Tibial nerve (tissue), 4 donors: ENCODE measurements at regions not wholly inside any gene's neighbourhood (a gene's known extent, or its start where the extent isn't known, plus 50 kb on each side); places are given as distances from the start of the nearest gene placed in this dataset.

ENCODE experiments used
- DNase-seq, 2 donors: peaks; one replicate each; pipeline ENCODE4 v3.0.0-alpha.2; 2019; ENCODE audit warnings: low spot score in 2 of 2
- H3K27ac ChIP-seq, 4 donors: fragments of 200-600 bp; sonication (generic) in 3 of 4; one replicate each; pipeline ENCODE4 v1.5.1; 2017 to 2019; ENCODE audit warnings: mild to moderate bottlenecking in 1 of 4
- H3K27me3 ChIP-seq, 2 donors: fragments of 200-600 bp; sonication (generic) in 1 of 2; one replicate each; pipeline versions ENCODE4 v1.5.1 to v1.6.0; 2017 to 2019
- H3K36me3 ChIP-seq, 3 donors: fragments of 200-600 bp; sonication (generic); one replicate each; pipeline ENCODE4 v1.5.1; 2018 to 2019
- H3K4me1 ChIP-seq, 4 donors: fragments of 200-600 bp; sonication (generic) in 3 of 4; one replicate each; pipeline ENCODE4 v1.5.1; 2017 to 2019
- H3K4me3 ChIP-seq, 4 donors: fragments of 200-600 bp; sonication (generic) in 3 of 4; one replicate each; pipeline ENCODE4 v1.5.1; 2017 to 2019; ENCODE audit warnings: mild to moderate bottlenecking in 1 of 4, moderate library complexity in 1 of 4
- H3K9me3 ChIP-seq, 4 donors: fragments of 200-600 bp; sonication (generic) in 3 of 4; one replicate each; pipeline ENCODE4 v1.5.1; 2017 to 2019
- CTCF ChIP-seq, 5 experiments: fragments of 200-600 bp in 3 of 5; fragments of 450-650 bp in 2 of 5; sonication (generic) in 3 of 5; IDR thresholded peaks; one replicate each; pipeline ENCODE4 v1.5.1; 2016 to 2019; ENCODE audit warnings: antibody characterized with exemption in 5 of 5, mild to moderate bottlenecking in 3 of 5, moderate library complexity in 2 of 5
- EP300 ChIP-seq, 2 donors: sonication (generic); formaldehyde crosslinking; IDR thresholded peaks; one replicate each; pipeline ENCODE4 v1.6.1; 2017; ENCODE audit warnings: antibody characterized with exemption in 2 of 2, mild to moderate bottlenecking in 1 of 2
- POLR2A ChIP-seq, 2 donors: fragments of 450-650 bp; IDR thresholded peaks; one replicate each; pipeline ENCODE4 v1.6.1; 2017; ENCODE audit warnings: antibody characterized with exemption in 2 of 2, mild to moderate bottlenecking in 2 of 2, moderate library complexity in 2 of 2
- WGBS, 2 donors: methylation state at CpG; one replicate each; pipeline ENCODE4 v1.1.5; 2018; 5-methylcytosine and 5-hydroxymethylcytosine counted together

DNA sequence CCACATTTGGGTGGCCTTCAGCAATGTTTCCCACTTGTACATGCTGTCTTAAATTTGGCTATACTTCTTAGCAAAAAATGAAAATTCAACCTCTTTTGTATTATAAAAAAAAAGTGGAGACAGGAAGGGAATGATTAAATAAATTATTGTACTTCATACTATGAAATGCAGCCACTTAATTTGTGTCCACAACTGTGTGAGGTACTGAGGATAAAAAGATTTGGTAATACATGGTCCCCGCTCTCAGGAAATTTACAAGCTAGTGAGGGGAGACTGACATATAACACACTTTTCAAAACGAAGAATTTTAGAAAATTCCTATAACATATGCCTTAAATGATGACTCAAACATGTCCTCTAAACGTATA lies 105.0 kb downstream of the HNRNPD start:
- Histone ChIP-seq H3K4me3 (no peak overlapping the region), H3K27ac (no peak overlapping the region), H3K36me3 (no peaks in the 10 kb centered on the region), H3K27me3 (no peaks in the 10 kb centered on the region), H3K4me1 (peaks cover 0 to 9% (median 2%) of the 10 kb centered on the region in 4 donors), H3K9me3 (no peaks in the 10 kb centered on the region)
- WGBS, 2 donors = 55 to 59% methylated on average over 3 of the region's 3 CpGs
- no peak for DNase-seq
- TF ChIP-seq POLR2A (IDR thresholded peaks at IDR 0.05) (no peak), EP300 (IDR thresholded peaks at IDR 0.05) (no peak), CTCF (IDR thresholded peaks at IDR 0.05) (no peak)

DNA sequence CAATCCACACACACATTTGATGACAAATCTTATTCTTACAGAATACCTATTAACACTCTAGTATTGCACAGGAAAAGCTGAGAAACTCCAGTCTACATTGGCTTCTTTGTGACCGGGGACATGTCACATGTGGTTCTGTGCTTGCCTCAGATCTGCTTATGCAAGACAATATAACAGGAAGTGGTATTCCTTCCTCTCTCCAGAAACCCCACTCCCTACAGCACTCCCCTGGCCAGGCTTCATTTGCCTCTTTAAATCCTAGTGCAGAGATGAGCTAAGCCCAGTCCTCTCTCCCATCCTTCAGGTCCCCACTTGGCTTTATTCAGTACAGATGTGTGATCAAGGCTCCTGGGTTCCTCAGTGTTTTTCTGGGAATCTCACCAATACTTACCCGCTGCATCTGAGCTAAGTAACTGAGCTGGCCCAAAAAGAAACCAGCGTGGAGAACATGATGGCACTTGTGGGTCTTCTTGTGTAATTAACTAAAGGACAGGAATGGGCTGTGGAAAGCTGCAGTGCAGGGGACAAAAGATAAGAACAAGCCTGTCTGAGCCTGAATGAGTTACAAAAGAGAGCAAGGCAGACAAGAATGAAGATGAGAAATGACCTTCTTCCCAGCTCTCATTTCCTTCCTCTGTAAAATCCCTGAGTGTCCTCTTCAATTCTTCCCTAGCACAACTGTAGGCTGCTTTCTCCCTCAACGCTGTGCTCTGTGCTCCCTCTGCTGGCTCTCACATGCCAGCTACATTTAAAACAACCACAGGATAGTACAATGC lies 105.6 kb downstream of the HNRNPD start:
- no peaks in the 10 kb centered on the region for H3K9me3 ChIP-seq
- DNase-seq = peak in 1 of 2 donors; percentile 47
- peak overlapping the region in 1 of 4 donors; percentile 10 for H3K4me3 ChIP-seq
- peak overlapping the region in 2 of 4 donors; percentile 45 to 56 for H3K27ac ChIP-seq
- 51 to 53% methylated on average over 4 of the region's 4 CpGs for WGBS, 2 donors
- no peaks in the 10 kb centered on the region for H3K27me3 ChIP-seq
- H3K36me3 ChIP-seq = no peaks in the 10 kb centered on the region
- TF ChIP-seq EP300 (IDR thresholded peaks at IDR 0.05) = peak in 1 of 2 donors; percentile 46
- TF ChIP-seq POLR2A (IDR thresholded peaks at IDR 0.05) = no peak
- peak; percentile 68 to 79 (median 77) for TF ChIP-seq CTCF (IDR thresholded peaks at IDR 0.05)
- peaks cover 0 to 9% (median 2%) of the 10 kb centered on the region in 4 donors for H3K4me1 ChIP-seq

GRCh38 chr4:82267506-82267905 lies 106.3 kb downstream of the HNRNPD start:
- Histone ChIP-seq H3K36me3 (no peaks in the 10 kb centered on the region), H3K4me3 (no peak overlapping the region), H3K9me3 (no peaks in the 10 kb centered on the region), H3K27me3 (no peaks in the 10 kb centered on the region), H3K4me1 (peaks cover 0 to 9% (median 2%) of the 10 kb centered on the region in 4 donors), H3K27ac (peak overlapping the region in 1 of 4 donors; percentile 56)
- no peak for DNase-seq
- WGBS, 2 donors = 79 to 81% methylated on average over 4 of the region's 4 CpGs
- TF ChIP-seq POLR2A (IDR thresholded peaks at IDR 0.05) = no peak
- no peak for TF ChIP-seq CTCF (IDR thresholded peaks at IDR 0.05)
- no peak for TF ChIP-seq EP300 (IDR thresholded peaks at IDR 0.05)

GRCh38 chr4:82266345-82266744 lies 107.4 kb downstream of the HNRNPD start:
- no peak for DNase-seq
- H3K9me3 ChIP-seq = no peaks in the 10 kb centered on the region
- no peaks in the 10 kb centered on the region for H3K27me3 ChIP-seq
- 56 to 61% methylated on average over 2 of the region's 2 CpGs for WGBS, 2 donors
- no peak overlapping the region for H3K27ac ChIP-seq
- peaks cover 0 to 9% (median 2%) of the 10 kb centered on the region in 4 donors for H3K4me1 ChIP-seq
- no peak overlapping the region for H3K4me3 ChIP-seq
- TF ChIP-seq EP300 (IDR thresholded peaks at IDR 0.05) (no peak), POLR2A (IDR thresholded peaks at IDR 0.05) (no peak), CTCF (IDR thresholded peaks at IDR 0.05) (no peak)
- no peaks in the 10 kb centered on the region for H3K36me3 ChIP-seq

GRCh38 chr4:82261084-82261483 lies 112.7 kb downstream of the HNRNPD start:
- no peak for DNase-seq
- no peak for TF ChIP-seq EP300 (IDR thresholded peaks at IDR 0.05)
- TF ChIP-seq CTCF (IDR thresholded peaks at IDR 0.05) = no peak
- TF ChIP-seq POLR2A (IDR thresholded peaks at IDR 0.05) = no peak
- H3K4me1 ChIP-seq = no peaks in the 10 kb centered on the region
- H3K4me3 ChIP-seq = no peak overlapping the region
- H3K27me3 ChIP-seq = no peaks in the 10 kb centered on the region
- no peak overlapping the region for H3K27ac ChIP-seq
- WGBS, 2 donors = 82 to 86% methylated on average over 2 of the region's 2 CpGs
- H3K9me3 ChIP-seq = peaks cover 0 to 5% (median 0%) of the 10 kb centered on the region in 4 donors
- no peaks in the 10 kb centered on the region for H3K36me3 ChIP-seq
